ENCODE measurements at regions not wholly inside any gene's neighbourhood (a gene's known extent, or its start where the extent isn't known, plus 50 kb on each side); places are given as distances from the start of the nearest gene placed in this dataset.
A peak's percentile ranks its signal among the peaks of the same experiment; 100 is the strongest.

DNA sequence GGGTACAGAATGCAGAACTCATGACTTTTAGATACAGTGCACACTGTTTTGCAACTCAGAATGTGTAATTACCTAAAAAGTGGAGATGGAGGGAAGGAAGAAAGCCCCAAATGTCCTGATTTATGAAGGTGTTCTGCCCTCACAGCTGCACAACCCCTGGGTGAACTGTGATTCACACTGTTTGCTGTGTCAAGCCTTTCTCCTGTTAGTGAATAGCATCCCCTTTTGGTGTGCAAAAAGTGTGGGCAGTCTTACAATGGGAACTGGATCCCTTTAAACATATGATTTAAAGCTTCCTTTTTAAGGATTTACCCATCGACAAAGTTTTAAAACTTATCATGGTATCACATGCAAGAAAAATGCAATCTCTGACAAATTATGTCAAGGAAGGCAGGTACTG is 633.4 kb upstream of the EPHA7 start:
- no peaks in the 10 kb centered on the region for H3K9me3 ChIP-seq (ENCODE audit: control insufficient read depth in 2 of 3, insufficient read depth in 1 of 3, low read length in 3 of 3)
- H3K4me1 ChIP-seq (ENCODE audit: control insufficient read depth in 2 of 3, insufficient read depth in 2 of 3, low read depth in 1 of 3, low read length in 3 of 3): no peaks in the 10 kb centered on the region
- no peaks in the 10 kb centered on the region for H3K27me3 ChIP-seq (ENCODE audit: control insufficient read depth, insufficient read depth, low read length)
- no peaks in the 10 kb centered on the region for H3K36me3 ChIP-seq (ENCODE audit: control insufficient read depth in 2 of 3, insufficient read depth in 3 of 3, low read length in 3 of 3)
- FAIRE-seq (no peak), DNase-seq (peak in 2 of 5 donors; percentile 43 to 66)
- H3K27ac ChIP-seq (ENCODE audit: low read depth in 2 of 2, low read length in 2 of 2): no peak overlapping the region
- no peak overlapping the region for H3K4me3 ChIP-seq (ENCODE audit: low read length in 3 of 3)
- intact Hi-C loops (cut with DNase I): no loop called here
- H3K9ac ChIP-seq (ENCODE audit: low read length in 3 of 3): no peak overlapping the region
- TF ChIP-seq, protein P1, sequence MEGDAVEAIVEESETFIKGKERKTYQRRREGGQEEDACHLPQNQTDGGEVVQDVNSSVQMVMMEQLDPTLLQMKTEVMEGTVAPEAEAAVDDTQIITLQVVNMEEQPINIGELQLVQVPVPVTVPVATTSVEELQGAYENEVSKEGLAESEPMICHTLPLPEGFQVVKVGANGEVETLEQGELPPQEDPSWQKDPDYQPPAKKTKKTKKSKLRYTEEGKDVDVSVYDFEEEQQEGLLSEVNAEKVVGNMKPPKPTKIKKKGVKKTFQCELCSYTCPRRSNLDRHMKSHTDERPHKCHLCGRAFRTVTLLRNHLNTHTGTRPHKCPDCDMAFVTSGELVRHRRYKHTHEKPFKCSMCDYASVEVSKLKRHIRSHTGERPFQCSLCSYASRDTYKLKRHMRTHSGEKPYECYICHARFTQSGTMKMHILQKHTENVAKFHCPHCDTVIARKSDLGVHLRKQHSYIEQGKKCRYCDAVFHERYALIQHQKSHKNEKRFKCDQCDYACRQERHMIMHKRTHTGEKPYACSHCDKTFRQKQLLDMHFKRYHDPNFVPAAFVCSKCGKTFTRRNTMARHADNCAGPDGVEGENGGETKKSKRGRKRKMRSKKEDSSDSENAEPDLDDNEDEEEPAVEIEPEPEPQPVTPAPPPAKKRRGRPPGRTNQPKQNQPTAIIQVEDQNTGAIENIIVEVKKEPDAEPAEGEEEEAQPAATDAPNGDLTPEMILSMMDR (IDR thresholded peaks at IDR 0.05; ENCODE audit: borderline replicate concordance, extremely low read depth, insufficient read depth): peak; percentile 20

DNA sequence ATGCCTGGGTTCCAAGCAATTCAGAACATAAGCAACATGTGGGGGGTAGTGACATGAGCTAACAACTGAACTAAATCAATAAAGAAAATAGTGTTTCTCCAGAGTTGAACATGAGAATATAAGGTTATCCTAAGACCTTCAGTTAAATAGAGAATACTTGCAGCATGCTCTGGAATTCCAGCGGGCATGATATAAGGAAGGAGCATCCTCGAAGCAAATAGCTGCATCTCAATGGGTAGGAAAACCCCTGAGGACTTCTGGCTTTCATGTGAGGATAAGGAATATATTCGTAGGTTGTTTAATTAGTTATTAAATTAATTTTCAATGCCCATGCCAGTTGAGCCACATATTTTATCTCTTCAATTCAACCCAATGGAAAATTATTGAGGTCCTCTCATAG is 631.2 kb upstream of the EPHA7 start:
- TF ChIP-seq, protein P1 (IDR thresholded peaks at IDR 0.05; ENCODE audit: borderline replicate concordance, extremely low read depth, insufficient read depth): no peak
- FAIRE-seq: no peak
- H3K4me1 ChIP-seq (ENCODE audit: control insufficient read depth in 2 of 3, insufficient read depth in 2 of 3, low read depth in 1 of 3, low read length in 3 of 3): no peaks in the 10 kb centered on the region

DNA sequence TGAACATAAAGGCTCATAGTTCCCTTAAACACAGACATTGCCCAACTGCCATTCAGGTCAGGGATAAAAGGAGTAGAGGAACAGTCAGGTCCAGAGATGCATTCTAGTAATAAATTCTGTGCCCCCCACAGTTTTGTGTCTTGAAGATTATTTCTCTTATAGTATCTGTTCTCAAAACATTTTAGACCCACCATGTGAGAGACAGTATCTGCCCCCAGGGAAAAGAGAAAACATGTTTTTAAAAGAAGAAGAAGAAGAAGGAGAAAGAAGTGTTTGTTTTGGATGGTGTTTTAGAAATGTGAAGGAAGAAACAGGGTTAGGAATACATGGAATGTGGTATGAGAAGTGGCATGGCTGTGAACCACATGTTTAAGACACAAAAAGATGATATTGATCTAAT is 629.6 kb upstream of the EPHA7 start:
- TF ChIP-seq, protein P1 (IDR thresholded peaks at IDR 0.05; ENCODE audit: borderline replicate concordance, extremely low read depth, insufficient read depth): no peak
- Histone ChIP-seq H3K4me3 (ENCODE audit: low read length in 3 of 3) (no peak overlapping the region), H3K9me3 (ENCODE audit: control insufficient read depth in 2 of 3, insufficient read depth in 1 of 3, low read length in 3 of 3) (no peaks in the 10 kb centered on the region), H3K4me1 (ENCODE audit: control insufficient read depth in 2 of 3, insufficient read depth in 2 of 3, low read depth in 1 of 3, low read length in 3 of 3) (no peaks in the 10 kb centered on the region), H3K27me3 (ENCODE audit: control insufficient read depth, insufficient read depth, low read length) (no peaks in the 10 kb centered on the region), H3K27ac (ENCODE audit: low read depth in 2 of 2, low read length in 2 of 2) (no peak overlapping the region), H3K9ac (ENCODE audit: low read length in 3 of 3) (no peak overlapping the region), H3K36me3 (ENCODE audit: control insufficient read depth in 2 of 3, insufficient read depth in 3 of 3, low read length in 3 of 3) (no peaks in the 10 kb centered on the region)
- no peak for DNase-seq
- FAIRE-seq: no peak
- intact Hi-C loops (cut with DNase I): no loop called here

More for the DNA sequence above, 631.2 kb upstream of the EPHA7 start:
- H3K27ac ChIP-seq (ENCODE audit: low read depth in 2 of 2, low read length in 2 of 2): no peak overlapping the region
- H3K9me3 ChIP-seq (ENCODE audit: control insufficient read depth in 2 of 3, insufficient read depth in 1 of 3, low read length in 3 of 3): no peaks in the 10 kb centered on the region
- no peaks in the 10 kb centered on the region for H3K27me3 ChIP-seq (ENCODE audit: control insufficient read depth, insufficient read depth, low read length)
- no peak overlapping the region for H3K4me3 ChIP-seq (ENCODE audit: low read length in 3 of 3)
- no peak overlapping the region for H3K9ac ChIP-seq (ENCODE audit: low read length in 3 of 3)
- no peak for DNase-seq
- intact Hi-C loops (cut with DNase I): no loop called here
- no peaks in the 10 kb centered on the region for H3K36me3 ChIP-seq (ENCODE audit: control insufficient read depth in 2 of 3, insufficient read depth in 3 of 3, low read length in 3 of 3)

All from kidney (tissue), 13 donors.